Activated naive CD8-positive, alpha-beta T cell treated with anti-CD3 and anti-CD28 coated beads, Interleukin-2, amount 10 ng/mL, durations not matched to agents 7 days and 5 days (primary cell): ENCODE measurements at regions not wholly inside any gene's neighbourhood (a gene's known extent, or its start where the extent isn't known, plus 50 kb on each side); places are given as distances from the start of the nearest gene placed in this dataset.

Source experiments
- ATAC-seq: fragments of 150-1000 bp; cut with Tn5 transposase; one replicate; pipeline ENCODE4 v1.10.0; 2021; ENCODE audit warnings: low read depth, moderate library complexity
- POLR2A ChIA-PET: fragments of 350-600 bp; sonication (Branson Sonifier 250); formaldehyde crosslinking; loops from one replicate; lab custom pipeline; 2021; ENCODE audit warnings: antibody characterized with exemption; lab: Charles Lee
- DNase-seq: peaks from one replicate; pipeline ENCODE4 v3.0.0; 2021
- H3K27ac Mint-ChIP-seq: one replicate; pipeline ENCODE4 v1.8.0; 2022; ENCODE audit warnings: mild to moderate bottlenecking, mixed read lengths
- H3K27me3 Mint-ChIP-seq: one replicate; pipeline ENCODE4 v1.8.0; 2022; ENCODE audit warnings: mild to moderate bottlenecking, moderate library complexity, mixed read lengths
- H3K36me3 Mint-ChIP-seq: one replicate; pipeline ENCODE4 v1.8.0; 2021; ENCODE audit warnings: mild to moderate bottlenecking, mixed read lengths
- H3K4me1 Mint-ChIP-seq: one replicate; pipeline ENCODE4 v1.8.0; 2021; ENCODE audit warnings: mixed read lengths
- H3K4me3 Mint-ChIP-seq: one replicate; pipeline ENCODE4 v1.8.0; 2022; ENCODE audit warnings: mild to moderate bottlenecking, moderate library complexity, mixed read lengths
- H3K9me3 Mint-ChIP-seq: one replicate; pipeline ENCODE4 v1.8.0; 2021; ENCODE audit warnings: mixed read lengths

DNA sequence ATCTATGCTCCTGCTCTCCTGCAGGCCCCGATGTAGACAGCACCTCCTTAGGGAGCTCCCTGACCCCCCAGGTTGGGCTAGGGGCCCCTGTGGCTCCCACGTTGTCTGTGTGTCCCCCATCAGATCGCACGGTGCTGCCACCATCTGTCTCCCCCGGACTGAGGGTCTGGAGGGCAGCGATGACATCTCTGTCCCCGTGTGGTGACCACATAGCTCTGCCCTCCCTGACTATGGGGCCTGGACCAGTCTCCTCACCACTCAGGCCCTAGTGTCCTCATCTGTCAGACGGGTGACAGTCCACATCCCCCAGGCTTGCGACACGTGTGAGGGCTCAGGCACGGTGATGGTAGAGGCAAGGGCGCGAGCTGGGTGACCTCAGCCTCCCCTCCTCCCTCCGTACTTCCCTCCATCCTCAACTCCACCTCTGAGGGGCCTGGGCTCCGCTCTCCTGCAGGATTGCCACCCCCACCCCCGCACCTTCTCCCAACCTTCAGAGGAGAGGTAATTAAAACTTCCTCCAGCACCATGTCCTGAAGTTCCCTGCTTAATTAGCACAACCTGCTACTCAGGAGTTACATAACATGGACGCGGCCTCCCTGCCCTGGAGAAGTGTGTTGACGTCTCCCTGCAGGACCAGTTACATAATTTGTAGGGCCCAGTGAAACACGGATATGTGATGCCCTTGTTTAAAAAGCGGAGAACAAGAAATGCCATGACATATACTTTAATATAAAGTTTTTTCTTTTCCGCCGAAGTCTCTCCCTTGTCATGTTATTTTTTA, 288.2 kb downstream of the PTPRU start:
- DNase-seq (no peak), ATAC-seq (no peak)
- H3K27ac Mint-ChIP-seq, result no peak overlapping the region
- no peak overlapping the region for H3K4me3 Mint-ChIP-seq
- H3K4me1 Mint-ChIP-seq, result no peaks in the 10 kb centered on the region
- POLR2A ChIA-PET, result no interaction called here
- H3K36me3 Mint-ChIP-seq, result no peaks in the 10 kb centered on the region
- peaks cover 5% of the 10 kb centered on the region for H3K9me3 Mint-ChIP-seq
- no peaks in the 10 kb centered on the region for H3K27me3 Mint-ChIP-seq

- DNase-seq (no peak), ATAC-seq (no peak)
- no peaks in the 10 kb centered on the region for H3K4me1 Mint-ChIP-seq
- H3K27ac Mint-ChIP-seq, result no peak overlapping the region
- no peaks in the 10 kb centered on the region for H3K36me3 Mint-ChIP-seq
- POLR2A ChIA-PET, result no interaction called here
- no peaks in the 10 kb centered on the region for H3K27me3 Mint-ChIP-seq
- no peak overlapping the region for H3K4me3 Mint-ChIP-seq
- no peaks in the 10 kb centered on the region for H3K9me3 Mint-ChIP-seq
Observed at GRCh38 chr1:29523576-29523975, 287.3 kb downstream of the PTPRU start.

- Mint-ChIP-seq H3K4me3 (no peak overlapping the region), H3K36me3 (no peaks in the 10 kb centered on the region), H3K4me1 (no peaks in the 10 kb centered on the region), H3K9me3 (no peaks in the 10 kb centered on the region), H3K27ac (no peak overlapping the region), H3K27me3 (no peaks in the 10 kb centered on the region)
- ATAC-seq (no peak), DNase-seq (no peak)
- POLR2A ChIA-PET, result no interaction called here
Observed at GRCh38 chr1:29523136-29523535, 286.8 kb downstream of the PTPRU start.

DNA sequence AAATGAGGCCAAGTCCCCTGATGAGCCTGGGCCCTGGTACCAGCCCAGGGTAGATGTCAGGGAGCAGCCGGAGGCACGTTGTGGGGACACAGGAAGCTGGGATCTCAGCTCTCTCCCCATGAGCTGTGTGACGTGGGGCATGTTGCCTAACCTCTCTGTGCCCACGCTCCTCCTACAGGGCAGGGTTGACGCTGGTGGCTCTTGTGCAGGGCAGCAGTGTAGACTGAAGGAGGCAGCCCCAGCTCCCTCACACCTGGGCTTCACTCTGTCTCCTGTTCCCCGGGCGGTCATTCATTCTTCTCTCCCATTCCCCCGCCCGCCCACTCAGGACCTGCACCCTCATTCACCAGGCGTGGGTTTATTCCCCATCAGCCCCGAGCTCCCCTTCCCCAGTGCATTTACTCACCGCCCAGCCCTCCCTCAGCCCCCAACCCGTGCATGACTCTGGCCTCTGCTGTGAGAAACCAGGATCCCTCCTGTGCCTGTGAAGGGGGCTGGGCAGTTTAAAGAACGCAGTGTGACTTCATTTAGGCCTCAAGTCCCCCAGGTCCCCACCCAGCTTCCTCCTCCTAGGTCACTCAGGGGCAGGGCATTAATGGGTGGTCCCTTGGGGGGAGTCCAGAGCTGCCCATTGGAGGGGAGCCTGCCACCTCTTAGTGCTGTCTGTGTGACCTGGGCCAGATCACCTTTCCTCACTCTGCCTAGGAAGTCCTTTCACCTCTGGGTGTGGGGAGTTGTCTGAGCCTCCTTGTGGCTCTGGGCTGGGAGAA, 285.7 kb downstream of the PTPRU start:
- ATAC-seq, result no peak
- no peak overlapping the region for H3K4me3 Mint-ChIP-seq
- H3K9me3 Mint-ChIP-seq, result no peaks in the 10 kb centered on the region
- POLR2A ChIA-PET, result no interaction called here
- H3K27ac Mint-ChIP-seq, result no peak overlapping the region
- H3K4me1 Mint-ChIP-seq, result no peaks in the 10 kb centered on the region
- no peak for DNase-seq
- H3K36me3 Mint-ChIP-seq, result no peaks in the 10 kb centered on the region
- no peaks in the 10 kb centered on the region for H3K27me3 Mint-ChIP-seq

GRCh38 chr1:29521438-29521715, 285.1 kb downstream of the PTPRU start:
- no peaks in the 10 kb centered on the region for H3K36me3 Mint-ChIP-seq
- H3K9me3 Mint-ChIP-seq, result no peaks in the 10 kb centered on the region
- H3K4me1 Mint-ChIP-seq, result no peaks in the 10 kb centered on the region
- ATAC-seq, result no peak
- no peak overlapping the region for H3K4me3 Mint-ChIP-seq
- POLR2A ChIA-PET, result no interaction called here
- H3K27me3 Mint-ChIP-seq, result no peaks in the 10 kb centered on the region
- no peak for DNase-seq
- no peak overlapping the region for H3K27ac Mint-ChIP-seq

GRCh38 chr1:29520571-29521437, 284.5 kb downstream of the PTPRU start:
- no peaks in the 10 kb centered on the region for H3K4me1 Mint-ChIP-seq
- no peaks in the 10 kb centered on the region for H3K36me3 Mint-ChIP-seq
- ATAC-seq (no peak), DNase-seq (no peak)
- POLR2A ChIA-PET, result no interaction called here
- no peaks in the 10 kb centered on the region for H3K9me3 Mint-ChIP-seq
- H3K4me3 Mint-ChIP-seq, result no peak overlapping the region
- no peak overlapping the region for H3K27ac Mint-ChIP-seq
- no peaks in the 10 kb centered on the region for H3K27me3 Mint-ChIP-seq

- H3K4me3 Mint-ChIP-seq, result no peak overlapping the region
- H3K27ac Mint-ChIP-seq, result no peak overlapping the region
- ATAC-seq (no peak), DNase-seq (no peak)
- H3K9me3 Mint-ChIP-seq, result no peaks in the 10 kb centered on the region
- POLR2A ChIA-PET, result no interaction called here
- no peaks in the 10 kb centered on the region for H3K36me3 Mint-ChIP-seq
- no peaks in the 10 kb centered on the region for H3K4me1 Mint-ChIP-seq
- H3K27me3 Mint-ChIP-seq, result no peaks in the 10 kb centered on the region
Observed at GRCh38 chr1:29519788-29520110, 283.4 kb downstream of the PTPRU start.

- DNase-seq (no peak), ATAC-seq (no peak)
- H3K27me3 Mint-ChIP-seq, result peaks cover 3% of the 10 kb centered on the region
- H3K27ac Mint-ChIP-seq, result no peak overlapping the region
- no peaks in the 10 kb centered on the region for H3K36me3 Mint-ChIP-seq
- H3K4me3 Mint-ChIP-seq, result no peak overlapping the region
- no peaks in the 10 kb centered on the region for H3K4me1 Mint-ChIP-seq
- POLR2A ChIA-PET, result no interaction called here
- H3K9me3 Mint-ChIP-seq, result no peaks in the 10 kb centered on the region
Observed at GRCh38 chr1:29519108-29519787, 282.9 kb downstream of the PTPRU start.

- POLR2A ChIA-PET, result no interaction called here
- Mint-ChIP-seq H3K4me3 (no peak overlapping the region), H3K9me3 (no peaks in the 10 kb centered on the region), H3K27ac (no peak overlapping the region), H3K27me3 (peaks cover 3% of the 10 kb centered on the region), H3K36me3 (no peaks in the 10 kb centered on the region), H3K4me1 (no peaks in the 10 kb centered on the region)
- no peak for ATAC-seq
- no peak for DNase-seq
Observed at GRCh38 chr1:29518183-29518835, 282.0 kb downstream of the PTPRU start.

DNA sequence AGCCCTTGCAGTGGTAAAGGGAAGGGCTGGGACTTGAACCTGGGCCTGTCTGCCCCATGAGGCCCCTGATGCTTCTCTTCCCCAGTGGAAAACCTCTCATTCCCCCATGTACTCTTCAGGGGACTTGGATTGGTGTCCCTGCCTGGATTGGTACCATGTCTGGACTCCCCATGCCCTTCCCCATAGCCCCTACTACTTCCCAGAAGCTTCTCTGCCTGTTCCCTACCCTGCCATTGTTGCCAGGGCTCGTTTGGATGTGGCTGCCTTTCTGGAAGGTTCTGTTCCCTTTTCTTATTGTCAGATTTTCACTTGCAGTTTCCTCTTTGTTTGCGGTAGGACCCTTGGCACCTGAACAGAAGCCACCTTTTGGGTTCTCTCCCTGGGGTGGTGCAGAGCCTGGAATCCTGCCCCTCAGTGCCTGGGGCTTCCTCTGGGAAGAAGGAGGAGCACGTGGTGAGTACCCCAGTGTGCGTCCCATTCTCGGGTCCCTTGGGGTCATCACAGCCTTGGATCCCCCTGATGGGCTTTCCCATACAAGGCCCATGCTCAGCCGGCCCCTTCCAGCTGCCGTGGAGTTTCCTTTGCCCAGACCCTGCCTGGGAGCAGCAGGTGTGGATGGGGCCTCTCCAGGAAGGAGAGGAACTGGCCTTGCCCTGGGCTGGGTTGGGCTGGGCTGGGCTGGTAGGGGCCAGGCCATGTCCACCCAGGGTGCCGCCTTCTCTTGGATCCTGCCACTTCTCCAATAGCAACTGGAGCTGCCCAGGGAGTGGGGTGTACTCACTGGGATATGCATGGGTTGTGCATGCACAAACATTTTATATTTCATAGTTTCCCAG, 281.1 kb downstream of the PTPRU start:
- Mint-ChIP-seq H3K4me3 (no peak overlapping the region), H3K4me1 (no peaks in the 10 kb centered on the region), H3K27ac (no peak overlapping the region), H3K9me3 (no peaks in the 10 kb centered on the region), H3K36me3 (no peaks in the 10 kb centered on the region), H3K27me3 (peaks cover 3% of the 10 kb centered on the region)
- POLR2A ChIA-PET, result no interaction called here
- ATAC-seq (no peak), DNase-seq (no peak)

DNA sequence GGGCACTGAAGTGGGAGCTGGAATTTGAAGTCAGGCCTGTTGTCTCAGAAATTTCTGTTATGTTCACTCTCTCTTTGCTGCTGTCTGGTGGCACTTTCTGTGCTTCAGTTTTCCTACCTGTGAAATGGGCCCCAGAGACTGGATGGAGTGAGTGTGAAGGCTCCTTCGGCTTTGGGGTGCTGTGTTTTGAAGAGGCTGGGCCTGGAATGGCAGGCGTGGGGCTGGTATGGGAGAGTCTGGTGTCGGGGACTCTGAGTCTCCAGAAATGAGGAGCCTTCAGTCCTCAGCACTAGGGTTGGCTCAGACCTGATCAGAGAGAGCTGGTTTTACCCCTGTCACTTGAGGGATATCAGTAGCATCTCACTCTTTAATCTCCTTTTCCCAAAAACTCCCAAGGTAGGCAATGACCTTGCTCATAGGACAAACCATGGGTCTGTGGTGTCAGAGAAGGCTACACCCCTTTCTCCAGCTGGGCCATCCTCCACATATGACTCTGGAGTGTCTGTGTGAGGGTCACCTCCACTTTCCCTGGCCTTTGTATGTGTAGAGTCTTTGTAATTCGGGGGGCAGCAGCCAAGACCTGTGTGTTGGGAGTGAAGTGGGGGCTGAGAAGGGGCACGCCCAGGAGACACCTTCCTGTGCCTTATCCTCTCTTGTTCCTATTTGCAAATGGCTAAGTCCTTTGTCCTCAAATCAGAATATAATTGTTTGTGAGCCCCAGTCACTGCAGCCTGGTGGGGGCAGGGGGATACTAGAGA, 279.9 kb downstream of the PTPRU start:
- no peak overlapping the region for H3K4me3 Mint-ChIP-seq
- DNase-seq (no peak), ATAC-seq (no peak)
- POLR2A ChIA-PET, result no interaction called here
- peaks cover 3% of the 10 kb centered on the region for H3K27me3 Mint-ChIP-seq
- H3K27ac Mint-ChIP-seq, result no peak overlapping the region
- H3K9me3 Mint-ChIP-seq, result no peaks in the 10 kb centered on the region
- no peaks in the 10 kb centered on the region for H3K36me3 Mint-ChIP-seq
- no peaks in the 10 kb centered on the region for H3K4me1 Mint-ChIP-seq
